H9 (cell line): ENCODE measurements at regions not wholly inside any gene's neighbourhood (a gene's known extent, or its start where the extent isn't known, plus 50 kb on each side); places are given as distances from the start of the nearest gene placed in this dataset.
"Not testable (repeated sequence)": the region's sequence is repeated elsewhere in the genome, so short reads cannot be mapped to it uniquely, and the experiment has no call there.

Source experiments
- DNase-seq: peaks from one replicate; pipeline ENCODE4 v3.0.0-alpha.2; 2017
- H2AFZ ChIP-seq: one replicate; pipeline ENCODE4 v1.6.1; 2013; ENCODE audit warnings: mild to moderate bottlenecking, low read length, control low read depth, moderate library complexity
- H2AK5ac ChIP-seq: 2 replicates; pipeline ENCODE4 v1.6.1; 2013; ENCODE audit warnings: low read length, control low read depth, mixed read lengths; ENCODE audit not compliant: insufficient read length
- H2BK120ac ChIP-seq: one replicate; pipeline ENCODE4 v1.6.1; 2013; ENCODE audit warnings: low read depth, mild to moderate bottlenecking, low read length, control low read depth, inconsistent platforms; ENCODE audit not compliant: poor library complexity, severe bottlenecking
- H2BK12ac ChIP-seq: 2 replicates; pipeline ENCODE4 v1.6.1; 2013; ENCODE audit warnings: low read length, control low read depth, mixed read lengths, low read depth; ENCODE audit not compliant: insufficient read length
- H2BK15ac ChIP-seq: 2 replicates; pipeline ENCODE4 v1.6.1; 2013; ENCODE audit warnings: low read depth, low read length, control low read depth
- H2BK20ac ChIP-seq: one replicate; pipeline ENCODE4 v1.6.1; 2013; ENCODE audit warnings: low read depth, mild to moderate bottlenecking, low read length, control low read depth, inconsistent platforms; ENCODE audit not compliant: poor library complexity, severe bottlenecking
- H2BK5ac ChIP-seq: 2 replicates; pipeline ENCODE4 v1.6.1; 2013; ENCODE audit warnings: low read length, control low read depth, mixed read lengths; ENCODE audit not compliant: insufficient read length
- H3K14ac ChIP-seq: 2 replicates; pipeline ENCODE4 v1.6.1; 2013; ENCODE audit warnings: low read length, control low read depth; ENCODE audit not compliant: insufficient read depth
- H3K18ac ChIP-seq: 2 replicates; pipeline ENCODE4 v1.6.1; 2013; ENCODE audit warnings: low read depth, mild to moderate bottlenecking, mixed read lengths, low read length, control low read depth; ENCODE audit not compliant: insufficient read length
- H3K23ac ChIP-seq: 2 replicates; pipeline ENCODE4 v1.6.1; 2013; ENCODE audit warnings: low read length, control low read depth, mixed read lengths, low read depth; ENCODE audit not compliant: insufficient read length
- H3K23me2 ChIP-seq: 2 replicates; pipeline ENCODE4 v1.6.1; 2013; ENCODE audit warnings: low read depth, mild to moderate bottlenecking, mixed read lengths, low read length, control low read depth; ENCODE audit not compliant: insufficient read length, poor library complexity, severe bottlenecking
- H3K27ac ChIP-seq: 2 replicates; pipeline ENCODE4 v1.5.1; 2013; ENCODE audit warnings: low read length, control low read depth, mixed read lengths, low read depth; ENCODE audit not compliant: insufficient read length
- H3K27me3 ChIP-seq: 2 replicates; pipeline ENCODE4 v1.6.1; 2013; ENCODE audit warnings: low read length, control low read depth, inconsistent platforms; ENCODE audit not compliant: insufficient read depth
- H3K4ac ChIP-seq: 2 replicates; pipeline ENCODE4 v1.6.1; 2013; ENCODE audit warnings: low read depth, mild to moderate bottlenecking, control low read depth, inconsistent platforms, low read length, moderate library complexity
- H3K4me1 ChIP-seq: 2 replicates; pipeline ENCODE4 v1.6.1; 2013; ENCODE audit warnings: low read length, control low read depth, inconsistent platforms; ENCODE audit not compliant: insufficient read depth
- H3K4me2 ChIP-seq: 2 replicates; pipeline ENCODE4 v1.6.1; 2013; ENCODE audit warnings: low read length, control low read depth, mixed read lengths; ENCODE audit not compliant: insufficient read length, insufficient read depth
- H3K56ac ChIP-seq: 2 replicates; pipeline ENCODE4 v1.6.1; 2013; ENCODE audit warnings: low read depth, mild to moderate bottlenecking, mixed read lengths, low read length, control low read depth; ENCODE audit not compliant: insufficient read length
- H3K79me1 ChIP-seq: 2 replicates; pipeline ENCODE4 v1.6.1; 2013; ENCODE audit warnings: low read depth, mild to moderate bottlenecking, moderate library complexity, low read length, control low read depth, inconsistent platforms; ENCODE audit not compliant: insufficient read depth, poor library complexity, severe bottlenecking
- H3K79me2 ChIP-seq: 2 replicates; pipeline ENCODE4 v1.6.1; 2013; ENCODE audit warnings: low read length, control low read depth, inconsistent platforms; ENCODE audit not compliant: insufficient read depth
- H3K9ac ChIP-seq: 2 replicates; pipeline ENCODE4 v1.6.1; 2013; ENCODE audit warnings: low read length, control low read depth, mixed read lengths; ENCODE audit not compliant: insufficient read length; ENCODE audit errors: extremely low read depth
- H3K9me3 ChIP-seq: one replicate; pipeline ENCODE4 v1.6.1; 2013; ENCODE audit warnings: low read depth, low read length, inconsistent platforms; ENCODE audit not compliant: control insufficient read depth
- H3T11ph ChIP-seq: one replicate; pipeline ENCODE4 v1.6.1; 2013; ENCODE audit warnings: mild to moderate bottlenecking, low read length, control low read depth, inconsistent platforms
- H4K20me1 ChIP-seq: one replicate; pipeline ENCODE4 v1.6.1; 2013; ENCODE audit not compliant: control insufficient read depth, insufficient read length, insufficient read depth
- H4K5ac ChIP-seq: 2 replicates; pipeline ENCODE4 v1.6.1; 2013; ENCODE audit warnings: low read depth, mild to moderate bottlenecking, mixed read lengths, low read length, control low read depth; ENCODE audit not compliant: insufficient read length
- H4K8ac ChIP-seq: replicated peaks from 2 replicates; pipeline ENCODE4 v1.6.1; 2013; ENCODE audit warnings: low read length, control low read depth, mixed read lengths, low read depth; ENCODE audit not compliant: insufficient read length
- H4K91ac ChIP-seq: 2 replicates; pipeline ENCODE4 v1.6.1; 2013; ENCODE audit warnings: low read depth, mild to moderate bottlenecking, moderate library complexity, mixed read lengths, low read length, control low read depth; ENCODE audit not compliant: insufficient read length
- H3K27ac Mint-ChIP-seq, 3 experiments: 2 replicates in 2 of 3; 3 replicates in 1 of 3; pipeline ENCODE4 v1.8.0; 2020 to 2021; ENCODE audit warnings: mixed read lengths in 3 of 3, mild to moderate bottlenecking in 1 of 3, moderate library complexity in 1 of 3
- H3K27me3 Mint-ChIP-seq: 2 replicates; pipeline ENCODE4 v1.8.0; 2021; ENCODE audit warnings: low read depth, mild to moderate bottlenecking, moderate library complexity, mixed read lengths
- H3K36me3 Mint-ChIP-seq, 3 experiments: 2 replicates in 2 of 3; 3 replicates in 1 of 3; pipeline ENCODE4 v1.8.0; 2020 to 2021; ENCODE audit warnings: low read depth in 3 of 3, mixed read lengths in 3 of 3; ENCODE audit not compliant: insufficient read depth in 1 of 3
- H3K4me1 Mint-ChIP-seq, 2 experiments: 2 replicates each; pipeline ENCODE4 v1.8.0; 2020; ENCODE audit warnings: mixed read lengths in 2 of 2
- H3K4me3 Mint-ChIP-seq, 2 experiments: 2 replicates in 1 of 2; 3 replicates in 1 of 2; pipeline ENCODE4 v1.8.0; 2020 to 2021; ENCODE audit warnings: mild to moderate bottlenecking in 2 of 2, mixed read lengths in 2 of 2, moderate library complexity in 1 of 2
- H3K9me3 Mint-ChIP-seq, 2 experiments: 2 replicates in 1 of 2; 3 replicates in 1 of 2; pipeline ENCODE4 v1.8.0; 2020; ENCODE audit warnings: mild to moderate bottlenecking in 2 of 2, mixed read lengths in 2 of 2, moderate library complexity in 1 of 2
- WGBS: extraction: QIAGEN DNeasy Blood & Tissue Kit; methylation state at CpG from one replicate; pipeline ENCODE4 v1.1.7; 2013; ENCODE audit warnings: missing lambda C conversion rate, low lambda C conversion rate, mixed read lengths; ENCODE audit not compliant: insufficient read length; ENCODE audit errors: extremely low coverage; 5-methylcytosine and 5-hydroxymethylcytosine counted together

GRCh38 chr16:33064454-33065073, 129.5 kb upstream of the TP53TG3C start:
- H2BK20ac ChIP-seq, H2BK12ac ChIP-seq, H3K27ac ChIP-seq, H3K14ac ChIP-seq, H2BK15ac ChIP-seq, H2AK5ac ChIP-seq, H2BK5ac ChIP-seq, H3T11ph ChIP-seq, H3K79me1 ChIP-seq, H3K4me1 ChIP-seq, H4K8ac ChIP-seq, H3K36me3 Mint-ChIP-seq, H3K18ac ChIP-seq, H3K79me2 ChIP-seq, H3K4me2 ChIP-seq, H4K5ac ChIP-seq, H2BK120ac ChIP-seq, H3K23me2 ChIP-seq, H3K56ac ChIP-seq, H4K20me1 ChIP-seq, H3K9me3 ChIP-seq, H4K91ac ChIP-seq, H3K9ac ChIP-seq, H3K27me3 Mint-ChIP-seq, DNase-seq, H3K27ac Mint-ChIP-seq, H3K9me3 Mint-ChIP-seq, H3K4me3 Mint-ChIP-seq, H3K23ac ChIP-seq, H2AFZ ChIP-seq, H3K4ac ChIP-seq, H3K4me1 Mint-ChIP-seq, H3K27me3 ChIP-seq: not testable (repeated sequence)
- 100% methylated on average over 2 of the region's 2 CpGs for WGBS
